Esophagus squamous epithelium (tissue), 4 donors: ENCODE measurements at regions not wholly inside any gene's neighbourhood (a gene's known extent, or its start where the extent isn't known, plus 50 kb on each side); places are given as distances from the start of the nearest gene placed in this dataset.

Experiments
- CTCF ChIP-seq, 6 experiments: fragments of 450-650 bp in 4 of 6; fragments of 200-600 bp in 2 of 6; sonication (generic) in 2 of 6; IDR thresholded peaks; one replicate each; pipeline ENCODE4 v1.5.1; 2016 to 2019; ENCODE audit warnings: antibody characterized with exemption in 6 of 6, mild to moderate bottlenecking in 4 of 6, moderate library complexity in 4 of 6
- POLR2A ChIP-seq, 4 donors: fragments of 450-650 bp; IDR thresholded peaks; one replicate each; pipeline ENCODE4 v1.6.1; 2017; ENCODE audit warnings: antibody characterized with exemption in 4 of 4, mild to moderate bottlenecking in 4 of 4, moderate library complexity in 3 of 4

DNA sequence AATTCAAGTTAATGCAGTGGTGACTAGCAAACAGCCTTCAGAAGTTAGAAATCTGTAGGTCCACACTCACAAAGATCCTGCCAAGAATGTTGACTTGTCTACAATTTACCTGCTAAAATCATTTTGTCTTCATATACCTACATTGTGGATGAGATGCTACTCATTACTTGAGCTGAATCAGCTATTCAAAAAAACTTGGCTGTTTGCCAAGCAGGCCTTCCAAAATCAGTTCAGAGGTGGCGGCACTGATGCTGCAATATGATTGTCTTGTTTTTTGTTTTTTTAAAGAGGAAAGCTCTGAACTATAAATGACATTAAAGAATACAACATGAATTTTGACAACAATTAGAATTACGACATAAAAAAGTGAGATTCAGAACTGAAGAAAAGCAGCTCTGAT is 354.7 kb upstream of the KHDRBS2 start:
- TF ChIP-seq CTCF (IDR thresholded peaks at IDR 0.05) (no peak), POLR2A (IDR thresholded peaks at IDR 0.05) (no peak)
